Head of caudate nucleus (tissue), 42 donors: ENCODE measurements at regions not wholly inside any gene's neighbourhood (a gene's known extent, or its start where the extent isn't known, plus 50 kb on each side); places are given as distances from the start of the nearest gene placed in this dataset.

Experiments
- DNase-seq, 42 donors: peaks; one replicate each; pipeline versions ENCODE4 v3.0.0 to v3.0.0-alpha.2; 2020 to 2021; ENCODE audit warnings: mixed read lengths in 7 of 42
- intact Hi-C: fragments of 100-400 bp; cut with DNase I; formaldehyde crosslinking; loops from one replicate; pipeline ENCODE4 v1.15.0; 2022

DNA sequence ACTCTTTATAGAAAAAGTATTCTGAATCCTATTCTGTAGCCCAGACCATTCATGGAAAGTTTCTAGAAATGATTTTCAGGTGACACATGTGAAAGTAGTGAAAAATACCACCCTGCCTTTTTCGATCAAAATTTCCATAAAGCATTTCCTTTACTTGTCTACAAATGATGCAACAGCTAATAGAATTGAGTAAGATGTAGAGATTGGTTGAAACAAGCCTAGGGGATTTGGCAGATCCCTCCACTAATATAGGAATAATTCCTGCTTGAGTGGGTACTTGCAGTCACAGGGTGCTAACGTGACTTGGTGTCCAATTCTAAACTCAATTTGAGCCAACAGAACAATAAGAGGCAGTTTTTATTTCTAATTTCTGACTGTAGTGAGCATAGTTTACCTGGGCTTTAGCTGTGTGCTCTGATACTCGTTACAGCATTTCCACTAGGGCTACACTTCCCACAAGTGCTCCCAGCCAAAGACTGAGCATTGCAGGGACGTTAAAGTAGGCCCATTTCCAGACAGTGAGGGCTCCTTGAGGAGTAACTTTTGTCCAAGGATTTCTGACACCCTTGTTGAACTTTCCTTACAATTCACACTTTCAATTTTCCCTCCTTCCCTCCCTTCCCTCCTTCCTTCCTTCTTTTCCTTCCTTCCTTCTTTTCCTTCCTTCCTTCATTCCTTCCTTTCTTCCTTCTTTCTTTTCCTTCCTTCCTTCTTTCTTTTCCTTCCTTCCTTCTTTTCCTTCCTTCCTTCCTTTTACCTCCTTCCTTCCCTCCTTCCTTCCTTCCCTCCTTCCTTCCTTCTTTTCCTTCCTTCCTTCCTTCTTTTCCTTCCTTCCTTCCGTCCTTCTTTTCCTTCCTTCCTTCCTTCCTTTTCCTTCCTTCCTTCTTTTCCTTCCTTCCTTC is 53.9 kb upstream of the TP63 start:
- intact Hi-C loops, result no loop called here
- no peak for DNase-seq

DNA sequence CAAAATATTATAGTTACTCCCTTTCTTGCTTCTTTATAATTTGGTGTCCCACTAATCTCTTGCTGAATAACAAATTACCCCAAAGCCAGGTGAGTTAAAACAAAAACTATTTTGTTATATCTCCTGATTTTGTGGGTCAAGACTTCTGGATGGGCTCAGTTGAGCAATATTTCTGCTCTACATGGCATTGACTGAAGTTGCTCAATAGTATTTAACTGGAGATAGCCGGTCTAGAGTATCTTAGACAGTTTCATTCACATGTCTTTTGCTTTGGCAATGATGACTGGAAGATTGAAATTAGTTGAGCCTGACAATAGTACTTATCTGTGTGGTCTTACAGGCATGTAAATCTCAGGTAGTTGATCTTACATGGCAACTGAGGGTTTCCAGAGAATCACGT is 51.0 kb upstream of the TP63 start:
- intact Hi-C loops, result no loop called here

More for the DNA sequence above, 51.0 kb upstream of the TP63 start:
- DNase-seq, result no peak
